GM21515 (cell line): ENCODE measurements at regions not wholly inside any gene's neighbourhood (a gene's known extent, or its start where the extent isn't known, plus 50 kb on each side); places are given as distances from the start of the nearest gene placed in this dataset.

Experiments
- ATAC-seq: cut with Tn5 transposase; IDR thresholded peaks from one replicate; pipeline ENCODE4 v1.9.1; 2021; ENCODE audit not compliant: unreplicated experiment

DNA sequence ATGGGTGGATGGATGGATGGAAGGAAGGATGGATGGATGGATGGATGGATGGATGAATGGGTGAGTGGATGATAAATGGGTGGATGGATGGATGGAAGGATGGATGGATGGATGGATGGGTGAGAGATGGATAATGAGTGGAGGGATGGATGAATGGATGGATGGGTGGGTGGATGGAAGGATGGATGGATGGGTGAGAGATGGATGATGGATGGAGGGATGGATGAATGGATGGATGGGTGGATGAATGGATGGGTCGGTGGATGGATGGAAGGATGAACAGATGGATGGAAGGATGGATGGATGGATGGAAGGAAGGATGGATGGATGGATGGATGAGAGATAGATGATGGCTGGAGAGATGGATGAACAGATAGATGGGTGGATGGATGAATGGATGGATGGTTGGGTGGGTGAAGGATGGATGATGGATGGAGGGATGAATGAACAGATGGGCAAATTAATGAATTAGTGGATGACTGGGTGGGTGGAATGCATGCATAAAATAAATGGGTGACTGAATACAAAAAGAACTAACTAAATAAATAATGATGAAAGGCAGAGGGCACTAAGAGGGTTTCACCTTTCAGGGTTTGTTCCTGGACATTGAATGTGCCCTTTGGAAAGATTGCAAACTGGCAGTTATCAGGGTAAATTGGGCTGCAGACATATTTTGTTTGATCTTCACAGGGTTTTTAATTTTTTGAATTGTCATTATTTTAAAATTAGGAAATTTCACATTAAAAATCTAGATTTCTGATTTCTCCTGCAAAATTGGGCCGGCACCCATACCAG, 50.9 kb upstream of the PTPN1 start:
- ATAC-seq = no peak

DNA sequence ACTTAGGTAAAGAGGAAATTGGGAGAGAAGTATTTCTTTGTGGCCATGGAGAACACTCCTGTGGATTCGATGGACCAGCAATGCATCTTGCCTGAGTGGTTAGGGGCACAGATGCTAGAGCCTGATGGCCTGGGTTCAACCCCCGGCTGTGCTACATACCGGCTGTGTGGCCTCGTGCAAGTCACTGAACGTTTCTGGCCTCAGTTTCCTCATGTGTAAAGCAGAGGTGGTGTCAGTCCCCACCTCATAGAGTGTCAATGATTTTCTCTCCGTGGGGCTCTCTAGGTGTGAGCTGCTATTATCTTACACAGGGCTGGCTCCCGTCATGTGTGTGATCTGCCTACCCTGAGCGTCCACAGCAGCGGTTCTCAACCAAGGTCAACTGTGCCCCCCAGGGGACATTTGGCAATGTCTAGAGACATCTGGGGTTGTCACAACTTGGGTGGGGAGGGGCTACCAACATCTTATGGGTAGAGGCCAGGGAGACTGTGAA, 50.0 kb upstream of the PTPN1 start:
- ATAC-seq = no peak
